ENCODE measurements at regions not wholly inside any gene's neighbourhood (a gene's known extent, or its start where the extent isn't known, plus 50 kb on each side); places are given as distances from the start of the nearest gene placed in this dataset.

DNA sequence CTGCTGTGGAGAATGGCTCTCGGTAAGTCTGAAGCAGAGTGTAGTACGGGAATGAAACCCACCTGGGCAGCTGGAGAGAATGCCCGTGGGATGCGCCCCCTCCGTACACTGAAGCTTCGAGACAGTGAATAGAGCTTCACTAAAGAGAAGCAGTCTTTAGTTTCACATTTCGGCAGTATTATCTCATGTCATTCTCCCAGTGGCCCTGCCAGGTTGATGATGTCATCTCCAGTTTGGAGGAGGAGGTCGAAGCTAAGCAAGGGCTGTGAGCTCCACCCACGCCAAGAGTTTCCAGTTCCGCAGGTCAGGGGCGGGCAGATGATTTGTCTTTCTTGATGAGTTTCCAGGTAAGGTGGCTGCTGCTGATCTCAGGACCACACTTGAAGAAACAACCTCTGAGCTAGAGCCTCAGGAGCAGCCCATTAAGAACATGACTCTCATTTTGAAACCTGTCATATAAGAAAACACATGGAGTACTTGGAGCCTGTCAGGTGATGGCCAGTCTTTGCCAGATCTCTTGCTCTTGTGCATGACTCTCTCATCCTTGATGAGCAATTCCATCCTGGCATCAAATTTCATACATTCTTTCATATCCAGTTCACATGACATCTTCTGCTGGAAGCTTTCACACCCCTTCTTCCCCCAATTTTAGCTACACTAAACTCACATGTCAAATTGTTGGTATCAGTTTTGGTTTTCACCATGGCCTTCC, 475.0 kb downstream of the RNF144A start:
- ChIA-PET CTCF (ENCODE audit: low intra/inter-chr PET ratio) (no interaction called here), POLR2A (interaction anchor here (1.7 kb wide), 1 partner anchor 13 kb away, joined by 3 read pairs; no protein-coding TSS in a partner anchor)
- under 1% methylated on average over 11 of the region's 11 CpGs for WGBS (ENCODE audit: insufficient coverage, low coverage, missing lambda C conversion rate)
- no peaks in the 10 kb centered on the region for H3K9me1 ChIP-seq (ENCODE audit: control insufficient read depth, insufficient read depth, low read length)
- in situ Hi-C loops (cut with MboI), result no loop called here
- H2AFZ ChIP-seq (ENCODE audit: low read depth, low read length), result no peak overlapping the region
- TF ChIP-seq JUN (IDR thresholded peaks at IDR 0.05; ENCODE audit: borderline replicate concordance, low read depth, low read length), result 0 out of 2 replicates have a peak, but pooled peaks have one; percentile 7
- no peak for TF ChIP-seq JUN (CRISPR knock-in tag; IDR thresholded peaks at IDR 0.05; ENCODE audit: borderline replicate concordance)
- TF ChIP-seq, protein P1, sequence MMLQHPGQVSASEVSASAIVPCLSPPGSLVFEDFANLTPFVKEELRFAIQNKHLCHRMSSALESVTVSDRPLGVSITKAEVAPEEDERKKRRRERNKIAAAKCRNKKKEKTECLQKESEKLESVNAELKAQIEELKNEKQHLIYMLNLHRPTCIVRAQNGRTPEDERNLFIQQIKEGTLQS (IDR thresholded peaks at IDR 0.05), result peak; percentile 94
- TF ChIP-seq, protein P1 (CRISPR knock-in tag; conservative IDR thresholded peaks at IDR 0.05), result no peak
- no peak for TF ChIP-seq PHTF2 (CRISPR knock-in tag; IDR thresholded peaks at IDR 0.05)
- TF ChIP-seq ATF7 (IDR thresholded peaks at IDR 0.05), result peak; percentile 91
- TF ChIP-seq, protein P2, sequence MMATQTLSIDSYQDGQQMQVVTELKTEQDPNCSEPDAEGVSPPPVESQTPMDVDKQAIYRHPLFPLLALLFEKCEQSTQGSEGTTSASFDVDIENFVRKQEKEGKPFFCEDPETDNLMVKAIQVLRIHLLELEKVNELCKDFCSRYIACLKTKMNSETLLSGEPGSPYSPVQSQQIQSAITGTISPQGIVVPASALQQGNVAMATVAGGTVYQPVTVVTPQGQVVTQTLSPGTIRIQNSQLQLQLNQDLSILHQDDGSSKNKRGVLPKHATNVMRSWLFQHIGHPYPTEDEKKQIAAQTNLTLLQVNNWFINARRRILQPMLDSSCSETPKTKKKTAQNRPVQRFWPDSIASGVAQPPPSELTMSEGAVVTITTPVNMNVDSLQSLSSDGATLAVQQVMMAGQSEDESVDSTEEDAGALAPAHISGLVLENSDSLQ (IDR thresholded peaks at IDR 0.05), result 0 out of 2 replicates have a peak, but pooled peaks have one; percentile 10
- TF ChIP-seq, protein P3, sequence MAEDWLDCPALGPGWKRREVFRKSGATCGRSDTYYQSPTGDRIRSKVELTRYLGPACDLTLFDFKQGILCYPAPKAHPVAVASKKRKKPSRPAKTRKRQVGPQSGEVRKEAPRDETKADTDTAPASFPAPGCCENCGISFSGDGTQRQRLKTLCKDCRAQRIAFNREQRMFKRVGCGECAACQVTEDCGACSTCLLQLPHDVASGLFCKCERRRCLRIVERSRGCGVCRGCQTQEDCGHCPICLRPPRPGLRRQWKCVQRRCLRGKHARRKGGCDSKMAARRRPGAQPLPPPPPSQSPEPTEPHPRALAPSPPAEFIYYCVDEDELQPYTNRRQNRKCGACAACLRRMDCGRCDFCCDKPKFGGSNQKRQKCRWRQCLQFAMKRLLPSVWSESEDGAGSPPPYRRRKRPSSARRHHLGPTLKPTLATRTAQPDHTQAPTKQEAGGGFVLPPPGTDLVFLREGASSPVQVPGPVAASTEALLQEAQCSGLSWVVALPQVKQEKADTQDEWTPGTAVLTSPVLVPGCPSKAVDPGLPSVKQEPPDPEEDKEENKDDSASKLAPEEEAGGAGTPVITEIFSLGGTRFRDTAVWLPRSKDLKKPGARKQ (CRISPR knock-in tag; IDR thresholded peaks at IDR 0.05), result no peak
- no peak for TF ChIP-seq NR2C2 (CRISPR knock-in tag; IDR thresholded peaks at IDR 0.05)
- TF ChIP-seq NR2C2 (tag; IDR thresholded peaks at IDR 0.05), result peak; percentile 33; the same call in 1 of the 2 replicates
- TF ChIP-seq SPI1 (IDR thresholded peaks at IDR 0.05; ENCODE audit: borderline replicate concordance, low read depth, low read length), result no peak
- peak; percentile 85 for TF ChIP-seq JUND (IDR thresholded peaks at IDR 0.05; ENCODE audit: borderline replicate concordance, low read depth, low read length)
- TF ChIP-seq JUND (tag; IDR thresholded peaks at IDR 0.05; ENCODE audit: borderline replicate concordance, low read depth, low read length), result peak; percentile 87; the same call in 2 of the 3 replicates
- TF ChIP-seq HNRNPL (IDR thresholded peaks at IDR 0.05; ENCODE audit: low read depth, low read length), result no peak
- peak; percentile 67 for TF ChIP-seq EGR1 (conservative IDR thresholded peaks at IDR 0.05)
- H3K36me3 ChIP-seq (ENCODE audit: control insufficient read depth, insufficient read depth, low read length), result no peaks in the 10 kb centered on the region
- DNase-seq (ENCODE audit: extremely low read depth in 1 of 4, low spot score in 3 of 4) (peak in 3 of 4 experiments; percentile 17 to 37 (median 25)), ATAC-seq (peak; percentile 83), FAIRE-seq (no peak)
- BruUV-seq (replicated peaks), result no TSS peak
- no peak overlapping the region for H3K9ac ChIP-seq (ENCODE audit: insufficient read depth in 1 of 2, low read depth in 2 of 2, low read length in 2 of 2)
- no peaks in the 10 kb centered on the region for H3K79me2 ChIP-seq (ENCODE audit: control insufficient read depth, insufficient read depth, low read length)
- no peaks in the 10 kb centered on the region for H3K27me3 ChIP-seq (ENCODE audit: control insufficient read depth in 2 of 2, insufficient read depth in 2 of 2, low read length in 2 of 2)
- no peaks in the 10 kb centered on the region for H3K4me1 ChIP-seq (replicated peaks in 1 of 2; ENCODE audit: control insufficient read depth in 2 of 2, insufficient read depth in 2 of 2, low read length in 2 of 2)
- no peaks in the 10 kb centered on the region for H4K20me1 ChIP-seq (replicated peaks; ENCODE audit: control insufficient read depth, insufficient read depth, low read length)
- H3K4me2 ChIP-seq (ENCODE audit: insufficient read depth, low read length), result peak overlapping the region; percentile 33; the same call in 1 of the 2 replicates
- intact Hi-C loops (cut with micrococcal nuclease), result no loop called here
- no peak overlapping the region for H3K27ac ChIP-seq (ENCODE audit: extremely low read depth, low read depth, low read length)
- H3K9me3 ChIP-seq (replicated peaks; ENCODE audit: control insufficient read depth, insufficient read depth, low read depth, low read length), result no peaks in the 10 kb centered on the region
- no peak overlapping the region for H3K4me3 ChIP-seq

Data from K562 (cell line).